AG04450 (cell line): ENCODE measurements at regions not wholly inside any gene's neighbourhood (a gene's known extent, or its start where the extent isn't known, plus 50 kb on each side); places are given as distances from the start of the nearest gene placed in this dataset.

Experiments used
- CTCF ChIA-PET: fragments of 300-600, 350-600 bp; formaldehyde crosslinking; extraction: SDS; loops from one replicate; lab custom pipeline; 2022; ENCODE audit warnings: antibody characterized with exemption, inconsistent platforms; lab: Charles Lee
- POLR2A ChIA-PET: fragments of 350-600 bp; formaldehyde crosslinking; extraction: SDS; loops from one replicate; lab custom pipeline; 2021; ENCODE audit warnings: antibody characterized with exemption, inconsistent platforms; lab: Yijun Ruan, JAX
- DNase-seq: peaks from one replicate; pipeline ENCODE4 v3.0.0-alpha.2; 2011; ENCODE audit warnings: low read depth, low spot score
- H3K27ac ChIP-seq: one replicate; pipeline ENCODE4 v1.5.1; 2012; ENCODE audit warnings: low read depth, low read length, control low read depth
- H3K27me3 ChIP-seq: one replicate; pipeline ENCODE4 v1.6.0; 2012; ENCODE audit warnings: low read length; ENCODE audit not compliant: control insufficient read depth, insufficient read depth
- H3K4me3 ChIP-seq: 2 replicates; pipeline ENCODE4 v1.5.1; 2011; ENCODE audit warnings: mild to moderate bottlenecking, low read depth, low read length, control low read depth
- H3K9me3 ChIP-seq: 2 replicates; pipeline ENCODE4 v1.5.1; 2012; ENCODE audit warnings: low read length; ENCODE audit not compliant: control insufficient read depth, insufficient read depth
- TF ChIP-seq, protein P1 (sequence below): IDR thresholded peaks from 2 replicates; pipeline ENCODE4 v1.5.1; 2011; ENCODE audit warnings: low read depth, low read length, control low read depth, inconsistent platforms

DNA sequence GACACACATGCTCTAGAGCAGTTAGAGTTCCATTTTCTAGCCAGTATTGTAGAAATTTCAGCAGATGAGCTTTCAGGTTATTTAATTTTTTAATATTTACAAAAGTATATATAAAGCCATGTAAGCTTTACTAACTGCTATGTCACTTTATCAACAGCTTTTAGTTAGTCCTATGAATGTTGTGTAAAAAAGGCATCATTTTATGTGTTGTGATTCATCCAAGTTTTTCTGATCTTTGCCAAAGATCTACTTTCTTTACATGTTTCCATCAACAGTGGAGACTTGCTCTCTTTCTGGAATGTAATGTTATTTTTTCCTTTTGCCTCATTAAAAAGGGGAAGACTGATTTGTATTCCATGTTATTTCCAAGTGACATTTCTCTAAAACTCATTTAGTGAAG, 125.2 kb upstream of the TFPI start:
- no peak overlapping the region for H3K27ac ChIP-seq
- CTCF ChIA-PET, result no interaction called here
- H3K9me3 ChIP-seq, result no peaks in the 10 kb centered on the region
- no peak for DNase-seq
- no peaks in the 10 kb centered on the region for H3K27me3 ChIP-seq
- POLR2A ChIA-PET, result interaction anchor here (0.7 kb wide), 1 partner anchor 59 kb away, joined by 4 read pairs; no protein-coding TSS in a partner anchor
- TF ChIP-seq, protein P1, sequence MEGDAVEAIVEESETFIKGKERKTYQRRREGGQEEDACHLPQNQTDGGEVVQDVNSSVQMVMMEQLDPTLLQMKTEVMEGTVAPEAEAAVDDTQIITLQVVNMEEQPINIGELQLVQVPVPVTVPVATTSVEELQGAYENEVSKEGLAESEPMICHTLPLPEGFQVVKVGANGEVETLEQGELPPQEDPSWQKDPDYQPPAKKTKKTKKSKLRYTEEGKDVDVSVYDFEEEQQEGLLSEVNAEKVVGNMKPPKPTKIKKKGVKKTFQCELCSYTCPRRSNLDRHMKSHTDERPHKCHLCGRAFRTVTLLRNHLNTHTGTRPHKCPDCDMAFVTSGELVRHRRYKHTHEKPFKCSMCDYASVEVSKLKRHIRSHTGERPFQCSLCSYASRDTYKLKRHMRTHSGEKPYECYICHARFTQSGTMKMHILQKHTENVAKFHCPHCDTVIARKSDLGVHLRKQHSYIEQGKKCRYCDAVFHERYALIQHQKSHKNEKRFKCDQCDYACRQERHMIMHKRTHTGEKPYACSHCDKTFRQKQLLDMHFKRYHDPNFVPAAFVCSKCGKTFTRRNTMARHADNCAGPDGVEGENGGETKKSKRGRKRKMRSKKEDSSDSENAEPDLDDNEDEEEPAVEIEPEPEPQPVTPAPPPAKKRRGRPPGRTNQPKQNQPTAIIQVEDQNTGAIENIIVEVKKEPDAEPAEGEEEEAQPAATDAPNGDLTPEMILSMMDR, result no peak
- no peak overlapping the region for H3K4me3 ChIP-seq

DNA sequence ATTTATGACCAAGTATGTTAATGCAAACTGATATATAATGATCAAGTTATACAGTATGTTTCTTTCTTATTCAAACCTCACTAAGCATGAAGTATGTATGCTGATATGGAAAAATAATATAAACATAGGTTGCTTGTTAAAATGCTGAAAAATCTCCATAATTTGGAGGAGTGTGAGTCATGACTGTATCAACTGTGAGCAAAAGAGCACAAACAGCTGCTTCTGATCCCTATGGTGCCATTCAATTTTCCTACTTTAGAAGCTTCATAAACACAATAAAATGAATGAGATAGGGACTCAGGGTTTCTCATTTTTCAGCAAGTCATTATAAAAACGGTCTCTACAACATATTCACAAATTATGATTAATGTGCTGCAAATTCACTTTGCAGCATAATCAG, 129.9 kb upstream of the TFPI start:
- no peaks in the 10 kb centered on the region for H3K27me3 ChIP-seq
- H3K4me3 ChIP-seq, result no peak overlapping the region
- DNase-seq, result no peak
- H3K9me3 ChIP-seq, result no peaks in the 10 kb centered on the region
- no peak overlapping the region for H3K27ac ChIP-seq
- POLR2A ChIA-PET, result no interaction called here
- CTCF ChIA-PET, result interaction anchor here (0.6 kb wide), 1 partner anchor 678 kb away, joined by 3 read pairs; no protein-coding TSS in a partner anchor
- TF ChIP-seq, protein P1, result no peak

DNA sequence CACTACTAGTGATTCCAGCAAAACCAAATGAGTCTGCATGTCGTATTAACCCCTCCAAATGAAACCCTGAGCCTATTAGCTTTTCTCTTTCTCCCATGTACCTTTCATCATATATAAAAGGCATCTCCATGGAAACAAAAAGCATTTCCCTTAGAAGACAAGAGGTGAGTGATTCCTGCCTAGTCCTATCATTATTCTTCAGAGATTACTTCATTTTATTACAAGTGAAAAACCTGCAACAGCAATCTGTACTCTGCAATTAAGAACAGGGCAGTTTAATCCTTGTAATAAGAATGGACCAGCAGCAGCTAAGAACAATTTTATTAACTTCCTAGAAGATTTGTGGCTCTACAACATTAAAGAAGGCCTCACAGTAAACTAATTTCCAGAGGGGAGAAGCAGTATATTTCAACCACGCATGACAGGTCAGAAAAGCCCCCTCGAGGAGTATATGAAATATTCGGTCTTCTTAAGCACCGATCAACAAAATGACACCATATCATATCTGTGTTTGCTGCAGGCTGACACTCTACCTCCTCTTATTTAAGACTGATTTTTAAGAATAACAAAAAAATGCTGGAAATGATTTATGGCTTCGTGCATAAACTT, 132.3 kb upstream of the TFPI start:
- TF ChIP-seq, protein P1, result no peak
- ChIA-PET POLR2A (no interaction called here), CTCF (no interaction called here)
- H3K4me3 ChIP-seq, result no peak overlapping the region
- DNase-seq, result no peak
- H3K9me3 ChIP-seq, result no peaks in the 10 kb centered on the region
- H3K27ac ChIP-seq, result no peak overlapping the region
- H3K27me3 ChIP-seq, result no peaks in the 10 kb centered on the region

DNA sequence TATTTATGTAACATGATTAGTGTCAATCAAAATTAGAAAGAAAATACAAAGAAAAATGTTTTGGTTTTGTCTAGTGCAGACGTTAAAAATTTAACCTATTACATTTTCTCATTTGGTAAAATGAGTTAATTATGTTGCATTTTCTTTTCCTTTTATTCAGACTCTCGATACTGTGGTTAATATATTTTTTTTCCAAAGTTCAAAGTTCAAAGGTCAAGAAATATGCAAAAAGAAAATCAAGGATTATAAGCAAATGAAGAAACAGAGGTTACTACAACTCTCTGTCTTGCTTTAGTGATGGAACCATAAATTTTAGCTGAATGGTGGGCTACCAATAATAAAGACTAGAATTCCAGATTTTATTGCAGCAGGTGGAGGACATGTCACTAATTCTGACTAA, 133.3 kb upstream of the TFPI start:
- CTCF ChIA-PET, result no interaction called here
- Histone ChIP-seq H3K4me3 (no peak overlapping the region), H3K9me3 (no peaks in the 10 kb centered on the region), H3K27ac (no peak overlapping the region), H3K27me3 (no peaks in the 10 kb centered on the region)
- no peak for DNase-seq
- TF ChIP-seq, protein P1, result no peak
- POLR2A ChIA-PET, result no interaction called here

DNA sequence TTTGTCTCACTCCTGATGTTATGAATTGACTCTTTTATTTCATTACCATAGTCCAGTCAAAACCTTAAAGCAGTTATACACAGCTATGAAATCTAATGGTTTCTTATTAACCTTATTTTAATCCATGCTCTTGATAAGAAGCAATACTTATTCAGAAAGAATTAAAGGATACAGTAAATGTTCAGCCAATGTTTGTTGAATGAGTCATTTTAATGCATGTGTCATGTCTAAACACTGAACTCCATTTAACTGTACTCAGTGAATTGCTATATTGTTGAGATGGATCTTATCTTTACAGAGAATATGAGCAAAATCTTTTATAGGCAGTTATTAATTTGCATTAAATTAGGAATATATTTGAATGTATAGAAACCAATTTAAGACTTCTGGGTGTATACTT, 135.1 kb upstream of the TFPI start:
- ChIA-PET POLR2A (no interaction called here), CTCF (no interaction called here)
- TF ChIP-seq, protein P1, result no peak
- H3K9me3 ChIP-seq, result no peaks in the 10 kb centered on the region
- DNase-seq, result no peak
- H3K27me3 ChIP-seq, result no peaks in the 10 kb centered on the region
- H3K27ac ChIP-seq, result no peak overlapping the region
- H3K4me3 ChIP-seq, result no peak overlapping the region
